Spleen (tissue), 11 donors: ENCODE measurements at regions not wholly inside any gene's neighbourhood (a gene's known extent, or its start where the extent isn't known, plus 50 kb on each side); places are given as distances from the start of the nearest gene placed in this dataset.

Experiments
- DNase-seq: peaks from one replicate; pipeline ENCODE4 v3.0.0-alpha.2; 2020
- H3K27ac ChIP-seq, 8 donors: fragments of 200-600 bp; sonication (generic) in 7 of 8; 1 replicate in 4 of 8; 2 replicates in 4 of 8; pipeline versions ENCODE4 v1.5.0 to v1.8.0; 2016 to 2021; ENCODE audit warnings: inconsistent platforms in 4 of 8, mild to moderate bottlenecking in 4 of 8, moderate library complexity in 1 of 8
- H3K27me3 ChIP-seq, 7 donors: fragments of 200-600 bp; sonication (generic) in 6 of 7; replicated peaks in 1 of 7; 1 replicate in 4 of 7; 2 replicates in 3 of 7; pipeline versions ENCODE4 v1.5.0 to v1.8.0; 2016 to 2021; ENCODE audit warnings: inconsistent platforms in 3 of 7, mild to moderate bottlenecking in 1 of 7
- H3K36me3 ChIP-seq, 6 donors: fragments of 200-600 bp; sonication (generic) in 5 of 6; 1 replicate in 4 of 6; 2 replicates in 2 of 6; pipeline versions ENCODE4 v1.5.0 to v1.8.0; 2016 to 2021; ENCODE audit warnings: inconsistent platforms in 2 of 6
- H3K4me1 ChIP-seq, 6 donors: fragments of 200-600 bp; sonication (generic) in 5 of 6; 1 replicate in 3 of 6; 2 replicates in 3 of 6; pipeline versions ENCODE4 v1.5.0 to v1.8.0; 2016 to 2021; ENCODE audit warnings: inconsistent platforms in 3 of 6
- H3K4me3 ChIP-seq, 8 donors: fragments of 200-600 bp; sonication (generic) in 7 of 8; 1 replicate in 4 of 8; 2 replicates in 4 of 8; pipeline versions ENCODE4 v1.5.0 to v1.8.0; 2016 to 2021; ENCODE audit warnings: inconsistent platforms in 4 of 8, mild to moderate bottlenecking in 4 of 8, moderate library complexity in 2 of 8
- H3K9me3 ChIP-seq, 8 donors: fragments of 200-600 bp; sonication (generic) in 7 of 8; 1 replicate in 4 of 8; 2 replicates in 4 of 8; pipeline versions ENCODE4 v1.5.0 to v1.8.0; 2016 to 2021; ENCODE audit warnings: inconsistent platforms in 4 of 8
- CTCF ChIP-seq, 11 experiments: fragments of 200-600 bp in 7 of 11; fragments of 450-650 bp in 4 of 11; sonication (generic) in 4 of 11; IDR thresholded peaks in 8 of 11; conservative IDR thresholded peaks in 3 of 11; 1 replicate in 7 of 11; 2 replicates in 4 of 11; pipeline versions ENCODE4 v1.4.0 to v1.8.0; 2016 to 2021; ENCODE audit warnings: antibody characterized with exemption in 11 of 11, inconsistent platforms in 4 of 11, mild to moderate bottlenecking in 1 of 11
- POLR2A ChIP-seq, 3 donors: fragments of 450-650 bp; IDR thresholded peaks; one replicate each; pipeline ENCODE4 v1.5.1; 2017; ENCODE audit warnings: antibody characterized with exemption in 3 of 3, mild to moderate bottlenecking in 1 of 3
- POLR2AphosphoS5 ChIP-seq, 3 donors: sonication (generic); formaldehyde crosslinking; IDR thresholded peaks; one replicate each; pipeline ENCODE4 v1.5.1; 2017; ENCODE audit warnings: antibody characterized with exemption in 3 of 3
- WGBS, 5 donors: extraction: QIAGEN DNeasy Blood & Tissue Kit in 3 of 5; methylation state at CpG; one replicate each; pipeline versions ENCODE4 v1.1.5 to v1.1.7; 2013 to 2018; 5-methylcytosine and 5-hydroxymethylcytosine counted together
- intact Hi-C: fragments of 100-400 bp; cut with DNase I; formaldehyde crosslinking; loops from one replicate; pipeline ENCODE4 v1.15.0; 2023; ENCODE audit warnings: low total_unique reads
- donor health status: healthy with polysubstance abuse.
- donor health status: DM: no; HTN: no; CAD: no; lungs with moderate emphysema.
- donor health status: DM: no; HTN: no; CAD: no.
- donor health status: Bipolar disorder and iron deficiency.
- donor health status: healthy.
- donor health status: DM: no; HTN: no; CAD: no.
- donor health status: DM: yes; HTN: yes; CAD: no.

- 77 to 91% (median 83%) methylated on average over 2 of the region's 2 CpGs for WGBS, 5 donors
- Histone ChIP-seq H3K9me3 (no peaks in the 10 kb centered on the region), H3K4me1 (no peaks in the 10 kb centered on the region), H3K4me3 (no peak overlapping the region), H3K27me3 (no peaks in the 10 kb centered on the region), H3K27ac (no peak overlapping the region), H3K36me3 (no peaks in the 10 kb centered on the region)
- DNase-seq = no peak
- TF ChIP-seq POLR2AphosphoS5 (IDR thresholded peaks at IDR 0.05) (no peak), CTCF (IDR thresholded peaks at IDR 0.05 in 8 of 11, conservative IDR thresholded peaks at IDR 0.05 in 3 of 11) (no peak), POLR2A (IDR thresholded peaks at IDR 0.05) (no peak)
- intact Hi-C loops = no loop called here
Observed at GRCh38 chr6:80438772-80439171, 332.3 kb downstream of the BCKDHB start.

GRCh38 chr6:80437801-80438200, 331.3 kb downstream of the BCKDHB start:
- H3K4me3 ChIP-seq = no peak overlapping the region
- TF ChIP-seq CTCF (IDR thresholded peaks at IDR 0.05 in 8 of 11, conservative IDR thresholded peaks at IDR 0.05 in 3 of 11) (no peak), POLR2A (IDR thresholded peaks at IDR 0.05) (no peak), POLR2AphosphoS5 (IDR thresholded peaks at IDR 0.05) (no peak)
- H3K27ac ChIP-seq = no peak overlapping the region
- intact Hi-C loops = no loop called here
- H3K36me3 ChIP-seq = no peaks in the 10 kb centered on the region
- WGBS, 5 donors = 80 to 92% (median 86%) methylated on average over 5 of the region's 5 CpGs
- no peaks in the 10 kb centered on the region for H3K4me1 ChIP-seq
- peaks cover 0 to 4% (median 0%) of the 10 kb centered on the region in 8 donors for H3K9me3 ChIP-seq
- no peaks in the 10 kb centered on the region for H3K27me3 ChIP-seq
- no peak for DNase-seq

- Histone ChIP-seq H3K4me1 (no peaks in the 10 kb centered on the region), H3K27ac (no peak overlapping the region), H3K27me3 (no peaks in the 10 kb centered on the region), H3K9me3 (peaks cover 0 to 9% (median 0%) of the 10 kb centered on the region in 8 donors), H3K36me3 (no peaks in the 10 kb centered on the region), H3K4me3 (no peak overlapping the region)
- DNase-seq = no peak
- no peak for TF ChIP-seq POLR2A (IDR thresholded peaks at IDR 0.05)
- no peak for TF ChIP-seq POLR2AphosphoS5 (IDR thresholded peaks at IDR 0.05)
- TF ChIP-seq CTCF (IDR thresholded peaks at IDR 0.05 in 8 of 11, conservative IDR thresholded peaks at IDR 0.05 in 3 of 11) = no peak
- 81 to 93% (median 89%) methylated on average over 1 of the region's 1 CpG for WGBS, 5 donors
- intact Hi-C loops = no loop called here
Observed at GRCh38 chr6:80437221-80437620, 330.8 kb downstream of the BCKDHB start.

GRCh38 chr6:80436663-80437062, 330.2 kb downstream of the BCKDHB start:
- H3K36me3 ChIP-seq = no peaks in the 10 kb centered on the region
- no peak for TF ChIP-seq POLR2A (IDR thresholded peaks at IDR 0.05)
- no peak for TF ChIP-seq CTCF (IDR thresholded peaks at IDR 0.05 in 8 of 11, conservative IDR thresholded peaks at IDR 0.05 in 3 of 11)
- no peak for TF ChIP-seq POLR2AphosphoS5 (IDR thresholded peaks at IDR 0.05)
- no peak overlapping the region for H3K27ac ChIP-seq
- no peak overlapping the region for H3K4me3 ChIP-seq
- H3K9me3 ChIP-seq = peaks cover 0 to 13% (median 0%) of the 10 kb centered on the region in 8 donors
- DNase-seq = no peak
- no peaks in the 10 kb centered on the region for H3K4me1 ChIP-seq
- 88 to 98% (median 92%) methylated on average over 1 of the region's 1 CpG for WGBS, 5 donors
- intact Hi-C loops = no loop called here
- H3K27me3 ChIP-seq = no peaks in the 10 kb centered on the region
